ENCODE measurements at regions not wholly inside any gene's neighbourhood (a gene's known extent, or its start where the extent isn't known, plus 50 kb on each side); places are given as distances from the start of the nearest gene placed in this dataset.

GRCh38 chr7:85508642-85509410, 322.0 kb upstream of the SEMA3D start:
- no peak for TF ChIP-seq ZFX (IDR thresholded peaks at IDR 0.05; ENCODE audit: borderline replicate concordance)
- TF ChIP-seq CTCF (IDR thresholded peaks at IDR 0.05) = no peak
- no peak overlapping the region for H3K27ac ChIP-seq

GRCh38 chr7:85498031-85498430, 311.2 kb upstream of the SEMA3D start:
- no peak overlapping the region for H3K27ac ChIP-seq
- TF ChIP-seq CTCF (IDR thresholded peaks at IDR 0.05) (no peak), ZFX (IDR thresholded peaks at IDR 0.05; ENCODE audit: borderline replicate concordance) (no peak)

- TF ChIP-seq CTCF (IDR thresholded peaks at IDR 0.05) (no peak), ZFX (IDR thresholded peaks at IDR 0.05; ENCODE audit: borderline replicate concordance) (no peak)
- no peak overlapping the region for H3K27ac ChIP-seq
Measured at GRCh38 chr7:85489498-85489897, 302.6 kb upstream of the SEMA3D start.

GRCh38 chr7:85488406-85488805, 301.6 kb upstream of the SEMA3D start:
- no peak overlapping the region for H3K27ac ChIP-seq
- TF ChIP-seq CTCF (IDR thresholded peaks at IDR 0.05) (no peak), ZFX (IDR thresholded peaks at IDR 0.05; ENCODE audit: borderline replicate concordance) (no peak)

GRCh38 chr7:85483177-85483576, 296.3 kb upstream of the SEMA3D start:
- TF ChIP-seq ZFX (IDR thresholded peaks at IDR 0.05; ENCODE audit: borderline replicate concordance) (no peak), CTCF (IDR thresholded peaks at IDR 0.05) (no peak)
- no peak overlapping the region for H3K27ac ChIP-seq

GRCh38 chr7:85480666-85481065, 293.8 kb upstream of the SEMA3D start:
- TF ChIP-seq CTCF (IDR thresholded peaks at IDR 0.05) = no peak
- TF ChIP-seq ZFX (IDR thresholded peaks at IDR 0.05; ENCODE audit: borderline replicate concordance) = no peak

GRCh38 chr7:85479918-85480643, 293.2 kb upstream of the SEMA3D start:
- no peak overlapping the region for H3K27ac ChIP-seq
- TF ChIP-seq ZFX (IDR thresholded peaks at IDR 0.05; ENCODE audit: borderline replicate concordance) (no peak), CTCF (IDR thresholded peaks at IDR 0.05) (no peak)

More at GRCh38 chr7:85480666-85481065, 293.8 kb upstream of the SEMA3D start:
- H3K27ac ChIP-seq = no peak overlapping the region
